ENCODE measurements at regions not wholly inside any gene's neighbourhood (a gene's known extent, or its start where the extent isn't known, plus 50 kb on each side); places are given as distances from the start of the nearest gene placed in this dataset.
"Not testable (repeated sequence)": the region's sequence is repeated elsewhere in the genome, so short reads cannot be mapped to it uniquely, and the experiment has no call there.

GRCh38 chr1:245023222-245023621 is 131.6 kb upstream of the KIF26B start:
- DNase-seq: no peak

- DNase-seq: no peak
Measured at GRCh38 chr1:245019910-245020486, 134.8 kb upstream of the KIF26B start.

- no peak for DNase-seq
Measured at GRCh38 chr1:245016700-245017099, 138.1 kb upstream of the KIF26B start.

GRCh38 chr1:245015031-245015430 is 139.8 kb upstream of the KIF26B start:
- DNase-seq: no peak

- DNase-seq: no peak
Measured at GRCh38 chr1:245014247-245015029, 140.3 kb upstream of the KIF26B start.

GRCh38 chr1:245010018-245010614 is 144.7 kb upstream of the KIF26B start:
- no peak for DNase-seq

- DNase-seq: no peak
Measured at GRCh38 chr1:245008761-245009160, 144.4 kb upstream of the HNRNPU start.

GRCh38 chr1:245007852-245008251 is 143.5 kb upstream of the HNRNPU start:
- DNase-seq: no peak

- DNase-seq: no peak
Measured at GRCh38 chr1:245003246-245003645, 138.9 kb upstream of the HNRNPU start.

- DNase-seq: no peak
Measured at GRCh38 chr1:245001252-245001651, 136.9 kb upstream of the HNRNPU start.

GRCh38 chr1:245000872-245001188 is 136.5 kb upstream of the HNRNPU start:
- no peak for DNase-seq

- not testable (repeated sequence) for DNase-seq
Measured at GRCh38 chr1:244999644-245000043, 135.3 kb upstream of the HNRNPU start.

GRCh38 chr1:244998717-244999346 is 134.5 kb upstream of the HNRNPU start:
- no peak for DNase-seq

GRCh38 chr1:244995602-244996400 is 131.5 kb upstream of the HNRNPU start:
- DNase-seq: no peak

GRCh38 chr1:244992833-244993232 is 128.5 kb upstream of the HNRNPU start:
- DNase-seq: no peak

GRCh38 chr1:244989813-244990212 is 125.5 kb upstream of the HNRNPU start:
- no peak for DNase-seq

GRCh38 chr1:244988521-244988920 is 124.2 kb upstream of the HNRNPU start:
- no peak for DNase-seq

GRCh38 chr1:244980605-244981004 is 116.3 kb upstream of the HNRNPU start:
- DNase-seq: no peak

- no peak for DNase-seq
Measured at GRCh38 chr1:244974550-244974949, 110.2 kb upstream of the HNRNPU start.

GRCh38 chr1:244974106-244974505 is 109.8 kb upstream of the HNRNPU start:
- DNase-seq: no peak

GRCh38 chr1:244971552-244972216 is 107.3 kb upstream of the HNRNPU start:
- DNase-seq: no peak

- peak; percentile 80 for DNase-seq
Measured at GRCh38 chr1:244970744-244971551, 106.6 kb upstream of the HNRNPU start.

All from NCI-H2081 treated with DMSO at 0.1 percent for 48 hours (cell line).